Stimulated activated CD4-positive, alpha-beta T cell treated with anti-CD3 and anti-CD28 coated beads, Interleukin-15, amount 100 ng/mL, for 24 hours (primary cell): ENCODE measurements at regions not wholly inside any gene's neighbourhood (a gene's known extent, or its start where the extent isn't known, plus 50 kb on each side); places are given as distances from the start of the nearest gene placed in this dataset.
"Not testable (repeated sequence)": the region's sequence is repeated elsewhere in the genome, so short reads cannot be mapped to it uniquely, and the experiment has no call there.

ENCODE experiments used
- DNase-seq: peaks from one replicate; pipeline ENCODE4 v3.0.0-alpha.2; 2020

DNA sequence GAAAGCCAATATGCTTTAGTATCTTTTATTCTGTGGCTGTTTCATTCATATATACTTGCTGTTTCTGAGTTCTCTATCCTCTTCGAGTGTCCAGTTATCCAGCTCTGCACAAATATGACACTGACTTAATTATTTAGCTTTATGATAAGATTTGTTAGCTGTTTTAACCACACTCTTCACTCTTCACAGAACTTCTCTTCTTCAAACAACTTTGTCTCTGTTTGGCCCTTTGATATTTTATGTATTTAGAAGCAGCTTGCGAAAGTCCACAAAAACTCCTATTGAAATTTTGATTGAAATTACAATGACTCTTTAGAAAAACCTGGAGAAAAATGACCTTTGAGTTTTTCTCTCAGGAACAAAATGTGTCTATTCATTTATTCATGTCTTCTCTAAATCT, 407.0 kb downstream of the CPS1 start:
- no peak for DNase-seq

DNA sequence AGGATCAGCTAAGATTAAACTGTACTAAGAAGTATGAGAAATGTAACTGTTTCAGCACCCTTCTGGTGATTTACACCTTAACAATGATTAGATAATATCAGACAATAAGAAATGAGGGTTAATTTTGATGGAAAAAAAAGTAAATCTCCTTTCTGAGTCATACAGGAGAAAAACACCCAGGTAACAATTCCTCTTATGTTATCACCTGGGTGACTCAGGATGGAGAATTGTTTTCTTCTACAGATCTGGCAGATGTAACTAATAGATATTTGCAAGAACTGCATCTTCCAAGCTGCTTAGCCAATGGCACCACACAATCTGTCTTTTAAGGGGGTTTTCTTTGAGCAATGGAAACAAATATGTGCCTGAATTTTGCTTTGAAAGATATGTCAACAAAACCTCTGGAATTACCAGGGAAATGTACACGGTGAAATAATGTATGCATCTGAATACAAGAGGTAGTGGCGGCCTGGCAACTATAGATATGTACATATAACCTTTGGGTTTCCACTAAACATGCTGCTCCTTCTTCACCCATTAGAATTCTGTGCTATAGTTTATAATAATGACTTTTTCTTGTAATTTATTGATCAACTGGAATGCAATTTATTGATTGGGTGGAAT, 407.9 kb downstream of the CPS1 start:
- DNase-seq, result no peak

DNA sequence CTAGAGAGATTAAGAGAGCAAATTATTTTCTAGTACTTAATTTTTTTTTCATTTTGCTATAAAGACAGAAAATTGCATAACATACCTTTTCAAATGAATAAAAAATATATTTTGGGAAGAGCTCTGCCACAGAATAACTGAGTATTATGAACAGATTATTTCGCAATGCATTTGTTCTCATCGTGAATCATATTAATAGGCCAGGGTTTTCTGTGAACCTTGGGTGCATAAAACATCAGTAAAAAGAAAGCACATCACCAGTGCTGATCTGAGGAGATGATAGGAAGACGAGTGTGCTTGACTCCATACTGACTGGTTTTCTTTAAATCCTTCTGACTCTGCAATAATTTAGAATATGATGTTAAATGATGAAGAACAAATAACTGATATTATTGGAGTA, 409.1 kb downstream of the CPS1 start:
- DNase-seq, result no peak

DNA sequence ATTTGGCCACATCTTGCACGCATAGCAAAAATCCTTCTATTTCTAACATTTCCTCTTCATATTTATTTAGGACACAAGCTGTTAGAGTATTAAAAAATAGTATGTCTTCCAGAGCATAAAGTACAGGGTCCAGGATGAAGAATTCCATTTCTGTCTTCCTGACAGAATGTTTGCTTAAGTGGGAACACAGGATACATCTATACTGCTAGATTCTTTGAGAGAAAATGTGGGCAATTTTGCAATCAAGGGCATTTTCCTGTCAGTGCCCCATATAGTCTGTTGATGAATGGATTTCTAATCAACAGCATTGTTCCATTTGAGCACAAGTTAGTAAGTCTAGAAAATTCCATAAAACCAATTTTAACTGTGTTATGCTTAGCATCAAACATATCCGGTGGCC, 409.9 kb downstream of the CPS1 start:
- DNase-seq, result no peak

DNA sequence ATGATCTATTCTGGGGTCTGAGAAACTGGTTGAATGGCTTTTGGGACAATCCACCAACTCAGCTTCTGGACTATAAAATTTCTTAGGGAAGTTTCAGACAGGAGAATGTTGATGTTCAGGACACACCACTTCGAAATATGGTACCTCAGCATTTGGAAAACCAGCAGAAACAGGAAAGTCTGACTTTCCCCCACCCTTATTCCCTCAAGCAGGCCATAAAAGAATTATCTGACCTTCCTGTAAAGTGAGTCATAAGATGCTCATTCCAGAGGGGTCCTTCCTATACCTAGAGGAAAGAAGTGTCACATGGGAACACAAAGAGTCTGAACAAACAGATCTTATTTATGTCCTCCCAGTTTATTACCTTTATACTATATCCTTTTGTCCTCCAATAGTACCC, 415.0 kb downstream of the CPS1 start:
- DNase-seq, result no peak

DNA sequence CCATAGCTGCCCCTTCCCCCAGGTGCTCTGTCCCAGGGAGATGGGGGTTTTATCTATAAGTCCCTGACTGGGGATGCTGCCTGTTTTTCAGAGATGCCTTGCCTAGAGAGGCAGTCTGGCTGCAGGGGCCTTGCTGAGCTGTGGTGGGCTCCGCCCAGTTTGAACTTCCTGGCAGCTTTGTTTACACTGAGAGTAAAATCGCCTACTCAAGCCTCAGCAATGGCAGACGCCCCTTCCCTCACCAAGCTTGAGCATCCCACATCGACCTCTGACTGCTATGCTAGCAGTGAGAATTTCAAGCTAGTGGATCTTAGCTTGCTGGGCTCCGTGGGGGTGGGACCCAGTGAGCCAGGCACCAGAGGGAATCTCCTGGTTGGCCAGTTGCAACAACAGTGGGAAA, 430.4 kb downstream of the CPS1 start:
- DNase-seq, result not testable (repeated sequence)

DNA sequence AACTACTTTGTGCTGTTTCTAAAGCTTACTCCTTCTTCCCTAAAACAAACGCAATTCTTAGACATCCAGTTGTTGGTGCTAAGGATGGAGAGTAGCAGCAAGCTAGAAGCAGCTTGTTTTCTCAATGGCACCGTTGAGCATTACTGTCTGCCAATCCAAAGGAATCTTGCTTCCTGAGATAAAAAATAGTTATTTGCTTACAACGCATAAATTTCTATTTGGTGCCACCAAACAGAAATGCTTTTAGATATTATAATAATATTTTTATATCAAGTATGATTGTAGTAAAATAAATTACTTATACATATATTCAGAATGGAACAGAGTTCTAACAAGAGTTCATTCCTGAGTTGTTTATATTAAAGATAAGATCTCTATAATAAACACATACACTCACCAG, 434.7 kb downstream of the CPS1 start:
- DNase-seq, result no peak

DNA sequence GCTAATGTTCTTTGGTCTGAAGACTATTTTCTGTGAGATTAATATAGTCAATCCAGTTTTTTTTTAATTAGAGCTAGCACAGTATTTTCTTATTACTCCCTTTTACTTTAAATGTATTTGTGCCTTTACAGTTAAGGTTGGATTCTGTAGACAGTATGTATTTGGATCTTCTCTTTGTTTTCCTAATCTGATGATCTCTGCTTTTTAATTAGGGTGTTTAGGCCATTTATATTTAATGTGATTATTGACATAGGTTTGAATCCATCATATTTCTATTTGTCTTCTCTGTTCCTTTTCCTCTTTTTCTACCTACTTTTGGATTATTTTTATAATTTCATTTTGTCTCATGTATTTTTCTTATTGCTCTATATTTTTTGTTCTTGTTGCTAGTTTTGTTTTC, 437.7 kb downstream of the CPS1 start:
- DNase-seq, result no peak

DNA sequence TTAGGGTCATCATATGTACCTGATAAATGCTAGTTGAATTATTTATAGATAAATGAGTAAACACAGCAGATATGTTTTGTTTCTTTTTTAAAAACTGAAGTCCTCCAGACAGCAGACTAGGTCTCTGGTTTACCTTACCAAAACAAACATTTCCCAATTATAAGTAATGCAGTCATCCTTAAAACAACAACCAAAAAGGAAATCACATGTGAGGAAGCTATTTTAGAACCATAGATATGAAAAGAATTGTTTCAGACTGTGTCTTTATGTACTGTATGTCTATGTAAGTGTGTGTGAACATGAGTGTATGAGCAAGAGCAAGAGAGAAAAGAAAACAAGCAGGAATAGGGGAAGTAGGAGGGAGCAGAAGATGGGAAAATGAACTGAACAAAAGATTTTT, 441.0 kb downstream of the CPS1 start:
- no peak for DNase-seq

DNA sequence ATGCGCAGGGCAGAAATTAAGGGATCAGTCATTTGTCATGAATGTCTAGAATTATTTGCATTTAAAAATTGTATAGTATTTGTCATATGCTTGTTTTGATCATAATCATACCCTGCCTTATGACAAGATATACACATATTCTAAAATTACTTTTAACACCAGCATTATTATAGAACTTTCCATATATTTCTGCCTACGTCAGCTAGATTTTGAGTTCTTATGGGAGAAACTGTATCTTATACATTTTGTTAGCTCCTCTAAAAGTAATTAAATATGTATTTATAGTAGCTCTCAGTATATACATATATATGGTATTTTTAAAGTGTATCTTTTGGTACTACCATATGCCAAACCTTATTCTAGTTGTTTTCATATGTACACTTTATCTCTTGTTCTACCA, 441.9 kb downstream of the CPS1 start:
- DNase-seq, result no peak

DNA sequence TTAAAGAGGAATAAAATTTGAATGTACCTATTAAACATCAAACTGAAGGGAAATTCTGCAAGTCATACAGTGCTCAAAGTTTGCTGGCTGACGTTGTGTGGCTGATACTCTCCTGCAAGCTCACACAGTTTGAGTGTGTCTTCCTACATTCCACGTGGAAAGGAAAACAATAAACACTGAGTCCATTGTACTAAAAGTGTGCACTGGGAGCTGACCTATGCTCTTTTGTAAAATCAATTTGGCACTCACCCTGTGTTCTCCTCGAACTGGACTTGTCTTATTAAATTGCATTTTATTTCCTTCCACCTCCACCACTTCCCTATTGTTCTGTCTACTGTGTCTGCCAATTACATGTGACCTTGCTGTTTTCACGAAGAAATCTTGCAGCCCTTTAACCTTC, 458.0 kb downstream of the CPS1 start:
- DNase-seq, result no peak

DNA sequence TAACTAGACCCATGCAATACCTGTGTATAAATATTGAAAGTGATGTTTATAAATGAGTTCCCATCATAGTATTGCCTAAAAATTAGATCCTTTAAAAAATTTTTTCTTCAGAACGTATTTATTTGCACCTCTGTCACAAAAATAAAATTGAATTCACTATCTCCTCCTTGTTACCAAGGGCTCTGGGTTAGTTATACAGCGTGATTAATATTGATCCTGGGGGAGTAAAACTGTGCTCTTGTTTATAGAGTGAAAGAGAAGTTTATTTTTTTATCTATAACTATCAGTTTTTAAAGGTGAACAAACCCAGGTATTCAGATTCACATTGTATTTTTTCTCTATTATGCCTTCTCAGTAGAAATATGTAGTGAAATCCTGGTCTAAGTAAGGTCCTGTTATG, 458.5 kb downstream of the CPS1 start:
- no peak for DNase-seq

DNA sequence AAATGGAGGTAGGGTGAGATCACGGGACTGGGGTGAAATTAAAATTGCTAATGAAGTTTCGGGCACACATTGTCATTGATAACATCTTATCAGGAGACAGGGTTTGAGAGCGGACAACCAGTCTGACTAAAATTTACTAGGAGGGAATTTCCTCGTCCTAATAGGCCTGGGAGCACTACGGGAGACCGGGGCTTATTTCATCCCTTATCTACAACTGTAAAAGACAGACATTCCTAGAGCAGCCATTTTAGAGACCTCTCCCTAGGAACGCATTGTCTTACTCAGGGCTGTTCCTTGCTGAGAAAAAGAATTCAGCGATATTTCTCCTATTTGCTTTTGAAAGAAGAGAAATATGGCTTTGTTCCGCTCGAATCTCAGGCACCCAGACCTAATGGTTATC, 468.7 kb downstream of the CPS1 start:
- DNase-seq, result not testable (repeated sequence)

DNA sequence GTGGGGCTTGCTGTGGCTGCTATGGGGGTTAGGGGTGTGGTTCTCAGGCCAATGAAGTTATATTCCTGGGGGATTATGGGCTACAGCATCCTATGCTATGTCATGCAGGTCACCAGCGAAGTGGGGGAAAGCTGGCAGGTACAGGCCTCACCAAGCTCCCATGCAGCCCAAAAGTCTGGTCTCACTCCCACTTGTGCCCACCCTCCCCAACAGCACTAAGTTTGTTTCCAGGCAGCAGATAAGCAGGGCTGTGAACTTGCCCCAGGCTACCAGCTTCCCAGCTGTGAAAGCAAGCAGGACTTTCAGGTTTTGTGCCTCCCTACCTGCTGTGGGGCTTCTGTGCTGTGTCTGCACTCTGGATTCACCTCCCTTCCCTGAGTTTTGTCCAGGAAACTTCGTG, 469.7 kb downstream of the CPS1 start:
- no peak for DNase-seq

DNA sequence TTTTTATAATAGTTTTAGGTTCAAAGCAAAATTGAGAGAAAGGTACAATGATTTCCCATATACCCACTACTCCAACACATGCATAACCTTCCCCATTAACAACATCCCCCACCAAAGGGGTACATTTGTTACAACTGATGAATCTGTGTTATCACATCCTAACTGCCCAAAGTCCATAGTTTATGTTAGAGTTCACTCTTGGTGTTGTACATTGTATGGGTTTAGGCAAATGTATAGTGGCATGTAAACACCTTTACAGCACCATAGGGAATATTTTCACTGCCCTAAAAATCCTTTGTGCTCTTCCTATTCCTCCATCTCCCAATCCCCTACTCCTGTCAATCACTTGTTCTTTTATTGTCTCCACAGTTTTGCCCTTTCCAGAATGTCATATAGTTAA, 471.6 kb downstream of the CPS1 start:
- no peak for DNase-seq

DNA sequence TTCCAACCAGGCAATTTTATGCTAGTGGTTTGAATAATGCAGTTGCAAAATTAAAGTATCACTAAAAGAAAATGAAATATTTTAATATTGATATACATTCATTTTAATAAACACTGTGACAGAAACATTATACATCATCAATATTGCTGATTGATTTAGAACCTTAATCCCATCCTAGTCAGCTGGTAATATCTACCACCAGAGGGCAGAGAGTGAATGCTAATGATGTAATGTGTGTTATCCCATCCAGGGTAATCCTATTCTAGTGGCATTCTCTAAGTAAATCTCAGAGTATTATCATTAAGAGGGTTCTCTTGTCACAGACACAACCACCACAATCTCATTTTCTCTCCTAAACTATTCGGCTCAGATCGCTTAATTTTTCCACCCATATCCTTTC, 477.4 kb downstream of the CPS1 start:
- no peak for DNase-seq

DNA sequence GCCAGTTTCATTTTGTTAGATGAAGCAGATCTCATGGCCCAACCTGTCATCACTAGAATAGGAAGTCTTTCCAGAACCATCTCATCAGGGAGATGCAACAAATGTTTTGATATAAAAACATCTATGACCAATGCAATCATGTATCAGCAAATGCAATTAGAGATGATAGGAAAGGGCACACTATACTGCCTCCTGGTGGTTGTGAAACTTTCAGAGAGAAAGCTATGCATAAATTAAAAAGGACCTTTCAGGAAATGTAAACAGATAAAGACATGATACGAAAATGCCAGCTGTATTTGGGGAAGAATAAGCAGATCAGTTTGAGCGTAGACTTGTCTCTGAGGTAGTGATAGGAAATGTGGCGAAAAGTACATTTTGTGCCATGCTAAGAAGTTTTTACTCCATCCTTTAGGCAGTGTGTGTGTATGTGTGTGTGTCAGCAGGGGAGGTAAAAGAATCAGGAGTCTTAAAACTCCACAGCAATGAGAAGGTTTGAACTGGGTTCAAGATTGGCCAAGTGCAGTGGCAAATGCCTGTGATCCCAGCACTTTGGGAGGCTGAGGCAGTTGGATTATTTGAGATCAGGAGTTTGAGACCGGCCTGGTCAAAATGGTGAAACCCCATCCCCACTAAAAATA, 479.3 kb downstream of the CPS1 start:
- no peak for DNase-seq

DNA sequence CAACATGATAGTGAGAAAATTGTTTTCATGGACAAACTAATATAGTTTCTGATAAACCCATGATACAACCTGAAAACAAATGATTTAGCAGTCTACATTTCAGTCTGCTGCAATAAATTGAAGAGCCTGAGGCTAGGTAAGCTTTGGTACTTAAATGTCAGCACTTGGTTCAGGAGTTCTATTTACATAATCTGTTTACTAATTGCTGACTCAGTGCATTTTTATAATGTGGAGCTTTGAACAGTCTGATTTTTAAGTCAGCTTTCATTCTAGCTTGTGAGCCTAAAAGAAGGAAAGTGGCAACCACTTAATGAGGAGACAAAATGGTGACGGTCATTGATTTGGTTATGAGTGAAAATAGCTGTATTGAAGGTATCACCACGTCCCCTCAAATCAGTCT, 488.6 kb downstream of the CPS1 start:
- no peak for DNase-seq

DNA sequence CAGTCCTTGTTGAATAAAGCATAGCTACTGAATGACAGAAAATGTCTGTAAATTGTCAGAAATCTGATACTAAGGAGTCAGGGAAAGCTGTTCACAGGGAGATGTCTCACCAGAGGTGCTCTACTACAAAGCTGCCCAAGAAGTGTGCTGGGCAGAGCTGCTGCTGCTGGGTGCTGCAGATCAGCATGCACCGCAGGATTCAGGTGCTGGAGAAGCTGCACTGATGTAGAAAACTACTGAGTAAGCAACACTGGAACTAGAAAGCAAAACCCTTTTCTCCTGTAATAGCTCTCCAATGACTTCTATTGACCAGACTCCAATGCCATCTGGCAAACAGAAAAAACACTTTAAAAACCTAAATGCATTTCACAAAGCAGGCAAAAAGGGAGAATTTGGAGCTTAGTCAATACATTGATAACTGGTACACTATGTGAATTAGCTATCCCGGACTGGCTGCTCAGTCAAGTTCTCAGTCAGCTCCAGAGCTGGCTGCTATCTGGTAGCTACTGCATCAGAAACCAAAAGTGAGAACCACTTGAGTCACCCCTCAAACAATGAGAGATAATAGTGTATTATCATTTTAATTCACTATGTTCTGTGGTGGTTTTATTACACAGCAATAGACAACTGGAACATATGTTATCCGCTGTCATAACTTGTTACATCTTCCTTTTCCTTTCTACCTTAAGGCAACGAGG, 493.1 kb downstream of the CPS1 start:
- DNase-seq, result no peak

DNA sequence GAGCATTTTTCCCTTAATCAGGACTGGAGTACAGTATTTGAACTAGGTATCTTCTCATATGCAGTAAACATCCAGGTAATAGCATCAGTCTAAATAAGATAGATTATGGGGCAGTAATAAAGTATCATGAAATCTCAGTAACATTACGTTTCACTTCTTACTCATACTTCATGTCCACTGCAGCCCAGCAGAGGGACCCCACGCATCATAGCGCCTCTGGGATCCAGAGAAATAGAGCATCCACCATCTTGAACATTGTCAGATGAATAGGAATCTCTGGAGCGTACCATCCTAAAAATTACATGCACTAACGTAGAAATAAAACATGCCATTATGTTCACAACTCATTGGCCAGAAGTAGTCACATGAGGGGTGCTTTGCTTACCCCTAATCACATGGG, 499.0 kb downstream of the CPS1 start:
- DNase-seq, result no peak

DNA sequence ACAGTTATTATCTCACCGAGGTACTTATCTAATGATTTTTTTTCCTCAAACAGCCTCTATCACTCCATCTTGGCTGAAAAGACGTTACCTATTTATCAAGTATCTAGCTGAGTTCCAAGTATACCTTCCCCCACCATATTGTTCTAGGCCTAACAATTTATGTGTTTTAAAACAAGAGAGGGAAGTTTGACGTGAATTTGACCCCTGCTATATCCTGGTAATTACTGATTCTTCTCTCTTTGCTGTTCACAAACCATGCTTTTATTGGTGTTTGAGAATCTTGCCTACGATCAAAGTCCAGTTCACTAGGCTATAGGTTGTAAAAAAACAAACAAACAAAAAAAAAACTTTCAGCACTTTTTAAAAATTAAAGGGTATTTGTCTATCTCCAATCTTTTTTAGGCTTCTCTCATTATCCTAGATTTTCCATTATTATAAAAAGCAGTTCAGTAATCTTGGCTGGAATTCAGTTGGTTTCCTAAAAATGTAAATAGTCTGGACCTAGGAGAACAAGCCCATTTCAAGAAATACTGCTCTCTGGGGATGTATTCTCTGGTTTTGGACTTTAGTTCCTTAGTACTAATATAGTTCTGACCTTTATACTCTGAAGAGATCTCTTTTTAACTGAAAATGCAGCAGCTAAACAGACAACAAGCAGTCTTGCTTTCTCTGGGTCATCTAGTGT, 505.4 kb downstream of the CPS1 start:
- no peak for DNase-seq

DNA sequence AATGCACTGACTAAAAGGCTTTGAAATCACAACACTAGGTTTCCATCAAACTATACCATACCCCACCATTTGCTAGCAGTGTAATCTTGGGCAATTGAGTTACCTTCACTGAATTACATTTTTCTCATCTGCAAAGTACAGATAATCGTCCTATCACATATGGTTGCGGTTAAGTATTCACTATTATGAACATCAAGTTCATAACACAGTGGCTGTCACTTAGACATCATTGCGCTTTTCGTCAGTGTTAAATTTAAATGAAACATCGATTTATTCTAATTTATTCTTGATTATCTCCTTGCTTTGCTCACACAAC, 505.9 kb downstream of the CPS1 start:
- no peak for DNase-seq

DNA sequence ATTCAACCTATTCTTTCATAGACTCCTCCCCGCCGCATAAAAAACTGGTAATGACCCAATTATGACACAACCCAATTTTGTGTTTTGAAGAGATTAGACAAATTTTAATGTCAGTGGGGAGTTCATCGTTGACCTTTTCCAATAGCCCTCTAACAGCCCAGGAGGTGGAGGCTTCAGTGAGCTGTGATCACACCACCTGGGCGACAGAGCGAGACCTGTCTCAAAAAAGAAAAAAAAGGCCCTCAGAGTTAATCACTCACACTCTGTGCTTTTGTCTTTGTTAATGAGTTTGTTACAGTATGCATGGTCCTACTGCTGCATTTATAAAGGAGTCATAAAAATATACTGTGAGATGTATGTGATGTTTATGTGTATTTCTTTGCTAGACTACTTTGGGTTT, 510.6 kb downstream of the CPS1 start:
- DNase-seq, result no peak

DNA sequence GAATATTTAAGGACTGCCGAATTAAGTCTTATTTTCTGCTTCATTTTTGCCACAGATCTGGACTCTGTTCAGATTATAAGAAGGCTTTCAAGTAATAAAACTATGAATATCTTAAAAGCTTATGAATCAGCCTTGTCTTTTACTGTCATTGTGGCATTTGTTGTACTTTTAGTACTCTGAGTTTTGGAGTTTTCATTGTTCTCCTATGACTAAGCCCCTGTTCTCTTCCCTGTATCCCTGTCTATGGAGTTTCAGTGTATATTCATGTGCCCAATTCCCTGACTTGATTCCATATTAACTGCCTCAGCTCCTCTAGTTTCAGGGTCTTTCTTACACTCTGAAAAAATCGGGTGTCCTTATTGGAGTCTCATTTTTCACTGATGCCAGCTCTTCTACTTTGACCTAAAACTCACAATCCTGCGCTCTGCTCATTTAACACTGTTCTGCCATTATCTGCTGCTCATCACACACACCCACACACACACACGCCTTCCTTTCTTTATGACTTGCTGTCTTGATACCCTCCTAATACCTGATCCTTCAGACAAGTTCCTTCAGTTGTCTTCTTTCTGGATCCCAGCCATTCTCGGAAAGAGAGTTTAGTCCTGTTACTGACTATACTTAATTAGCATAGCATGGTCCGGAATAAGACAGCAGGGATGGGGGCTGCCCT, 511.8 kb downstream of the CPS1 start:
- DNase-seq, result no peak
